GM12864 (cell line): ENCODE measurements at regions not wholly inside any gene's neighbourhood (a gene's known extent, or its start where the extent isn't known, plus 50 kb on each side); places are given as distances from the start of the nearest gene placed in this dataset.

Experiments used
- DNase-seq: peaks from one replicate; pipeline ENCODE4 v3.0.0-alpha.2; 2011; ENCODE audit warnings: low read depth
- H3K4me3 ChIP-seq: 2 replicates; pipeline ENCODE4 v1.5.1; 2011; ENCODE audit warnings: mild to moderate bottlenecking, low read depth, low read length, control low read depth
- CTCF ChIP-seq: IDR thresholded peaks from 2 replicates; pipeline ENCODE4 v1.5.1; 2011; ENCODE audit warnings: low read depth, mild to moderate bottlenecking, moderate library complexity, low read length, control low read depth, inconsistent platforms; ENCODE audit errors: missing control alignments

DNA sequence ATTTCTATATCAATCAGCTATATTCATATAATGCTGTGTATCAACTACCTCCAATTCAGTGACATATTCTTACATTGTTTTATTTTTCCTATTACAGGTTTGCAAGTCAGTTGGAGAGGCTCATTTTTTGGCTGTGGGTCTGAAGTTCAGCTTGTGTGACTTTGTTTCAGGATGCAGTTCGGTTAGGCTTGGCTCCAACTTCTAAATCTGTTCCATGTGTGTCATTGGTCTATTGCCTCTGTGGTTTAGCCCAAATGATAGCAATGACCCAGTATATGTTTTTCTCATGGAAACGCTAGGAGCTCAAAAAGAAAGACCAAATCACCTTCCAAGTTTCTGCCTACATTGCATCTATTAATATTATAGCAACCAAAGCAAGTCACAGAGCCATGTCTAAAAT, 848.6 kb upstream of the LRFN5 start:
- TF ChIP-seq CTCF: no peak

DNA sequence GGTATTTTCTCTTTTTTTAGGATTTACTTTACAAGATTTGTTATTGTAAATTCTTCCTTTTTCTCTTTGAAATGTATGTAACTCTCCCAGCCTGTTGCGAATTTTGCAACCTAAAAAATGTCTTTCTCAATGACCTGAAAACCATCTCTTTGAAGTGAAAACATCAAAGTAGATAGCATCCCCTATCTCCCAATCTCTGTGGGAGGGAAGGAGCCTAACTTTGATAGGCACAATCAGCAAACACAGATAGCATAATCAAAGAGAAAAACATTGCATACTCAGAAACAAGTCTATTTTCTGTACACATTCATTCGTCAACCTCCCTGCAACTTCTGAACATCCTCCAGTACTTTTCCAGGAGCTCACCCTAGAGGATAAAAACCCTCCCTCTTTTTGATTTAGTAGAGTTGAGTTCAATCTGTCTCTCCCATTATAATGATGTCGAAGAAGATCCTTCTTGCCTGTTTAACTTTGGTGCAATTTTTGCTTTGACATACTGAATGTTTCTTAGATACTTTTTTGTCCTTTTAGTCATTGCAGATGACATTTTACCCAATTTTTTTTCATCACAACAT, 849.2 kb upstream of the LRFN5 start:
- TF ChIP-seq CTCF: no peak
- no peak for DNase-seq

More for the DNA sequence above, 848.6 kb upstream of the LRFN5 start:
- no peak for DNase-seq
- H3K4me3 ChIP-seq: no peak overlapping the region

GRCh38 chr14:40733206-40733605, 873.5 kb upstream of the LRFN5 start:
- H3K4me3 ChIP-seq: no peak overlapping the region
- no peak for DNase-seq
- no peak for TF ChIP-seq CTCF

More for the DNA sequence above, 849.2 kb upstream of the LRFN5 start:
- no peak overlapping the region for H3K4me3 ChIP-seq

DNA sequence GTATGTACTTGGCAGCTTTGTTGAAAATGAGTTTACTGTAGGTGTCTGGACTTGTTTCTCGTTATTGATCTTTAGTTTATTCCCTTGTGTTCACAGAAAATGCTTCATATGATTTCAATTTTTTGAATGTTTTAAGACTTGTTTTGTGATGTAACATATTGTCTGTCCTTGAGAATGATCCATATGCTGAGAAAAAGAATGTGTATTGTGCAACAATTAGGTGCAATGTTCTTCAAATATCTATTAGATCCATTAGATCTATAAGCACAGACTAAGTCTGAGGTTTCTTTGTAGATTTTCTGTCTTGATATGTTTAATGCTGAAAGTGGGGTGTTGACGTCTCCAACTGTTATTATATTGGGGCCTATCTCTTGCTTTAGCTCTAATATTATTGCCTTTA, 879.6 kb upstream of the LRFN5 start:
- TF ChIP-seq CTCF: no peak
- no peak for DNase-seq
- no peak overlapping the region for H3K4me3 ChIP-seq

DNA sequence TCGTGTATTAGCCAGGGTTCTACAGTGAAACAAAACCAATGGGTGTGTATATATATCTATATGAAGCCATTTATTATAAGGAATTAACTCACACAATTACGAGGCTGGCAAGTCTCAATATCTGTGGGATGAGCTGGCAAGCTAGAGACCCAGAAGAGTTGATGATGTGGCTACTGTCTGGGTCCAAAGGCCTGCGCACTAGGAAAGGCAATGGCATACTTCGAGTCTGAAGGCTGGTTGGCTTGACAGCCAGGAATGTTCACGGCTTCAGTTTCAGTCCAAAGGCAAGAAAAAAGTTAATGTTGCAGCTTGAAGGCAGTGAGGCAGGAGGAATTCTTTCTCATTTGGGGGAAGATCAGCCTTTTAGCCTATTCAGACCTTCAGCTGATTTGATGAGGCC, 893.3 kb upstream of the LRFN5 start:
- TF ChIP-seq CTCF: no peak
- H3K4me3 ChIP-seq: no peak overlapping the region
- DNase-seq: no peak

DNA sequence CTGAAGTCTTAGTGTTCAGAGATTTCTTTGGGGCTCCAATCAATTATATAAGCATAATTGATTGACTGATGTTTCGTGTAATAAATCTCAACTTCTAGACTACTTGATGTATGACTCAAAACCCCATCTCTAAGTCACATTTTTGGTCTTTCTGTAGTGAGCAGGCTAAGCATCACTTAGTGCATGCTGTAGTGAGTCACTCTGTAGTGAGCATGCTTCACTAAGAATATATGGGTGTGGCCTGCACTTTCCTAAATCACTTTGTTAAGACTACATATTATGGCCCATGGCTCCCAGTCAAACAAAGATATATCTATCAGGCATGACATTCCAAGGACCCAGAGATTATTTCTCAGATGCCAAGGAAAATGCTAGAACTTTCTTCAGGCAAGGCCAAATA, 909.4 kb upstream of the LRFN5 start:
- no peak for TF ChIP-seq CTCF
- no peak for DNase-seq
- no peak overlapping the region for H3K4me3 ChIP-seq

GRCh38 chr14:40694023-40694422, 912.7 kb upstream of the LRFN5 start:
- TF ChIP-seq CTCF: no peak

More at GRCh38 chr14:40694023-40694422, 912.7 kb upstream of the LRFN5 start:
- no peak overlapping the region for H3K4me3 ChIP-seq
- no peak for DNase-seq
